ENCODE measurements at regions not wholly inside any gene's neighbourhood (a gene's known extent, or its start where the extent isn't known, plus 50 kb on each side); places are given as distances from the start of the nearest gene placed in this dataset.
"Not testable (repeated sequence)": the region's sequence is repeated elsewhere in the genome, so short reads cannot be mapped to it uniquely, and the experiment has no call there.

DNA sequence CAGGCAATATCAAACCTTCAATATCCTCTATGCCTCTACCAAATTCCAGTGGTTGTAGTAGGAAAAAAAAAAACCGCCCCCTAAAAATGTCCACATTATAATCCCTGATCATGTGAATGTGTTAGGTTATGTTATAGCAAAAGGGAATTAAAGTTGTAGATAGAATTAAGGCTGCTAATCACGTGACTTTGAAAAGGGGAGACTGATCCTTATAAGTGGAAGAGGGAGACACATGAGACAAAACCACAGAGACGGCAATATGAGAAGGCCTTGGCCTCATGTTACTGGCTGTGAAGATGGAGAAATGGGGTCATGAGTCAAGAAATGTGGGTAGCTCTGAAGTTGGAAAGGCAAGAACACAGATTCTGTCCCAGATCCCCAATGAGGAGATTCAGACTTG lies 1711.3 kb downstream of the KHDRBS2 start:
- H3K36me3 Mint-ChIP-seq (ENCODE audit: low read depth), result not testable (repeated sequence)

DNA sequence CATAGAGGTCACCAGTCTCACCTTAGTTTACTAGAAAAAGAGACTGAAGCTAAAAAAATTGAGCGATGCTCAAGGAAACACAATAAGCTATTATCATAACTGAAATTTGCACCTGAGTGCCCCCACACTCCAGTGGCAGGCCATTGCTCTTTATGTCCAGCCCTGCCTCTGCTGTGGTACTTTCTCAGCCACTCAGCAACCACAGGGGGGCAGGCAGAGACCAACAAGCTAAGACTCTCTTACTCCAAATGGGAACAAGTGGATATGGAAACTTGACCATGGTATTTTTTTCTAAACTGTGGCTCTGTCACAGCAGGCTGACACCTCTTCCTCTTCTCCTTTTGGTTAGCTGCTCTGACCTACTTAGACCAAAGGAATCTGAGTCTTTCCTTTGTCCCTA lies 1713.4 kb downstream of the KHDRBS2 start:
- not testable (repeated sequence) for H3K4me3 Mint-ChIP-seq; H3K27me3 Mint-ChIP-seq (ENCODE audit: low read depth); H3K36me3 Mint-ChIP-seq (ENCODE audit: low read depth); H3K27ac Mint-ChIP-seq
- H3K9me3 Mint-ChIP-seq, result peaks cover 13% of the 10 kb centered on the region
- TF ChIP-seq, protein P1, sequence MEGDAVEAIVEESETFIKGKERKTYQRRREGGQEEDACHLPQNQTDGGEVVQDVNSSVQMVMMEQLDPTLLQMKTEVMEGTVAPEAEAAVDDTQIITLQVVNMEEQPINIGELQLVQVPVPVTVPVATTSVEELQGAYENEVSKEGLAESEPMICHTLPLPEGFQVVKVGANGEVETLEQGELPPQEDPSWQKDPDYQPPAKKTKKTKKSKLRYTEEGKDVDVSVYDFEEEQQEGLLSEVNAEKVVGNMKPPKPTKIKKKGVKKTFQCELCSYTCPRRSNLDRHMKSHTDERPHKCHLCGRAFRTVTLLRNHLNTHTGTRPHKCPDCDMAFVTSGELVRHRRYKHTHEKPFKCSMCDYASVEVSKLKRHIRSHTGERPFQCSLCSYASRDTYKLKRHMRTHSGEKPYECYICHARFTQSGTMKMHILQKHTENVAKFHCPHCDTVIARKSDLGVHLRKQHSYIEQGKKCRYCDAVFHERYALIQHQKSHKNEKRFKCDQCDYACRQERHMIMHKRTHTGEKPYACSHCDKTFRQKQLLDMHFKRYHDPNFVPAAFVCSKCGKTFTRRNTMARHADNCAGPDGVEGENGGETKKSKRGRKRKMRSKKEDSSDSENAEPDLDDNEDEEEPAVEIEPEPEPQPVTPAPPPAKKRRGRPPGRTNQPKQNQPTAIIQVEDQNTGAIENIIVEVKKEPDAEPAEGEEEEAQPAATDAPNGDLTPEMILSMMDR (IDR thresholded peaks at IDR 0.05; ENCODE audit: unreplicated experiment in 3 of 3), result peak in 2 of 3 experiments; percentile 7 to 9
- H3K4me1 Mint-ChIP-seq, result peaks cover 14% of the 10 kb centered on the region

More for the DNA sequence above, 1711.3 kb downstream of the KHDRBS2 start:
- H3K4me3 Mint-ChIP-seq; H3K27ac Mint-ChIP-seq; H3K27me3 Mint-ChIP-seq (ENCODE audit: low read depth): not testable (repeated sequence)
- Mint-ChIP-seq H3K9me3 (peaks cover 18% of the 10 kb centered on the region), H3K4me1 (peaks cover 12% of the 10 kb centered on the region)

DNA sequence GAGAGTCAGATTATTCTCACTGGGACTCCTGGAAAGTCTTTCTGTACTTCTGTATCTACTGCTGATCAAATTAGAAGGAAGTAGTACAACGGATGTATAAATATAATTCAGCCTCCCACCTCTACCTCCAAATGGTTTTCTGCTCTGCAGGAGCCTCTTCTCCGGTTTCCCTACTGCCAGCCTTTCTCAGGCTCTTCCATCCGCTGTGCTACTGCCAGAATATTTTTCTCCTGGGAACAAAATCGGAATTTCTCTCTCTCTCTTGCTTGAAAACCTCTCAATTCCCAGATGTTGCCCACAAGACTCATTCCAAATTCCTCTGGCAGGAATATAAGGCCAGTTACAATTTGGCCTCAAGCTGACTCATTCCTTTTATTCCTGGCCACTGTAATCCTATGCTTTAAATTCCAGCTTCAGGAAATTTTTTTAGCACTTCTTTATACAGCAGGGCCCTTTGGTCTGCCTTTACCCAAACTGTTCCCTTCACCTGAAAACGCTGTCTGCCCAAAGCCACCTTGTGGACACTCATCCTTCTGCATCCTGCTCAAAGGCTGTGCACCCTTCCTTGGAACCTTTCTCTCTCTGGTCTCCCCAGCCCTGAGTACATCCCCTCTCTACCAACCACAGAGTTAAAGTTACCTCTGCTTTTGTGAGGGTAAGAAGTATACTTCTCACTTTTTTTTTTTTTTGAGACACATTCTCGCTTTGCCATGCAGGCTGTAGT lies 1714.6 kb downstream of the KHDRBS2 start:
- not testable (repeated sequence) for H3K4me3 Mint-ChIP-seq; H3K36me3 Mint-ChIP-seq (ENCODE audit: low read depth); H3K27me3 Mint-ChIP-seq (ENCODE audit: low read depth)
- Mint-ChIP-seq H3K9me3 (peaks cover 11% of the 10 kb centered on the region), H3K4me1 (peaks cover 17% of the 10 kb centered on the region), H3K27ac (peak overlapping the region in 1 of 3 experiments; percentile 44)

DNA sequence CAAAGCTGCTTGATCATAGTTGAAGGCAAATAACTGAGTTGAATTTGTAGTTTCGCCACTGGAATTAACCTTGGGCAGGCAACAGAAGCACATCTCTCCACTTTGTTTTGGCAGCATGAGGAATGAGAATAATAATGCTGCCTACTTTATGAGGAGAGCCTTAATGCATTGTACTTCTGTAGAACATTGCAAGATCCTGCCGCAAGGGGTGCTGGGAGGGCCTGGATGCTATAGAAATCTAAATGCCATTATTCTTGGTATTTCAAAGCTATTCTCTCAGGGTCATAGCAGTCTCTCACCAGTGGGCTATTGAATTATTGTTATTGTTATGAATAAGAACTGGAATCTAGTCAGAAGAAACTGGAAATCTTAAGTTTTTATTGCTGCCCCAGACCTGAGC lies 1715.4 kb downstream of the KHDRBS2 start:
- not testable (repeated sequence) for H3K36me3 Mint-ChIP-seq (ENCODE audit: low read depth)

DNA sequence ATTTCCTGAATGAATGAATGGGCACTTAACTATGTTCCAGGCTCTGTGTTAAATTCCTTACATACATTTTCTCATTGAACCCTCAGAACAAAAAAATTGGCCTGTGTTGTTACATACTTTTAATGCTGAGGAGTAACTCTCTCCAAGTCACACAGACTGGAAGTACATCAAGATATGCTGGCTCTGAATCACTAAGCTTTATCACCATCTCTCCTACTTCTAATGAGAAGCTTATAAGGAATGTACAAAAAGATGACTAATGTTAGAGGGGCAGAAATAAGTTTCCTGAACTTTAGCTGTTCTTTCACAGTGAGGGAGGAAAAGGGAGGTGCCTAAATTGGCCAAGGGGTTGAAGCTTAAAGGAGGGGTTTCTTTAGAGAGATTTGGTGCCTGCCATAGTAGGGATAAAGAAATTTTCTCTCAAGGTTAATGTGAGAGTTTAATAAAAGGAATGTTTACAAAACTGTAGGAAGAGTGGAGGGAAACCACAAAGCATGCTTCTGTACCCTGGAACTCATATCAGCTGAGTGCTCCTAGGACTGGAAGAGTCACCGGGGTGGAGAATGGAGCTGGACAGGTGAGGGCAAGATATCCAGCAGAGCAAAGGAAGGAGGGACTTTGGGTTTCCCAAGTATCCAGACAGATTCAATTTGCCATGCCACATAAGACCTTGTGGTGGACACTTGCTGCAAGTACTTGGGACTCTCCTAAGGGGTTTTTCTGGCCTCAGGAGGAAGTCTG lies 1718.4 kb downstream of the KHDRBS2 start:
- H3K27ac Mint-ChIP-seq; H3K36me3 Mint-ChIP-seq (ENCODE audit: low read depth); H3K4me3 Mint-ChIP-seq; H3K9me3 Mint-ChIP-seq; H3K27me3 Mint-ChIP-seq (ENCODE audit: low read depth): not testable (repeated sequence)
- peaks cover 17% of the 10 kb centered on the region for H3K4me1 Mint-ChIP-seq

More for the DNA sequence above, 1715.4 kb downstream of the KHDRBS2 start:
- not testable (repeated sequence) for H3K9me3 Mint-ChIP-seq; H3K4me3 Mint-ChIP-seq; H3K27ac Mint-ChIP-seq; H3K27me3 Mint-ChIP-seq (ENCODE audit: low read depth)
- peaks cover 17% of the 10 kb centered on the region for H3K4me1 Mint-ChIP-seq

DNA sequence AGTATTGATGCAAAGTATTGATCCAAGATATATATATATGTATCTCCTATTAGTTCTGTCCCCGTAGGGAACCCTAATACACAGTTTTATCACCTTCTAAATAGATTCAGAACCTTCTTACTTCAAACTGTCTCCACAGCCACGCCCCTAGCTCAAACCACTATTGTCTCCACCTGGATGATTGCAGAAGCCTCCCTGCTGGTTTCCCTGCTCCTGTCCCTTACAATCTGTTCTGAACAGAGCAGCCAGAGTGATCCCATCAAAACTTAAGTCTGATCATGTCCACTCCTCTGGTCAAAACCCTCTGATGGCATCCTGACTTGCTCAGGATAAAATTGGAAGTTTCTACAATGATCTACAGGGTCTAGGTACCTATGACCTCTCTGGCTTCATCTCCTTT lies 1719.6 kb downstream of the KHDRBS2 start:
- H3K27me3 Mint-ChIP-seq (ENCODE audit: low read depth); H3K36me3 Mint-ChIP-seq (ENCODE audit: low read depth); H3K27ac Mint-ChIP-seq; H3K9me3 Mint-ChIP-seq; H3K4me3 Mint-ChIP-seq: not testable (repeated sequence)
- H3K4me1 Mint-ChIP-seq, result peaks cover 12% of the 10 kb centered on the region

DNA sequence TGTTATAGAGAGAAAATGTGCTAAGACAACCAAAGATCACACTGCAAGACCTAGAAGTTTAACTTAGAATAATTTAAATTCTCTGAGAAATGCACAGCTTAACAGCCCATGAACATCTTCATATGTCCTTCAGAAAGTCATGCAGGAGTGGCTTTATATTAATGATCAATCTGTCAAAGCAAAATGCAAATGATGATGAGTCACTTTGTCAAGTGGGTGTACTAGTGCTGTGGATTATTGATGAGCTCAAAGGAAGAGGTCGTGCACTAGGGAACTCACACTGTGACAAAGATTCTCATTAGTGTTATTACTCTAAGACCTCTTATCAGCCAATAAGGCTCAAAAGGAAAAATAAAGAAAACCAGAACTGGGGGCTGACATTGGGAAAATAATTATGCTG lies 1726.3 kb downstream of the KHDRBS2 start:
- not testable (repeated sequence) for H3K9me3 Mint-ChIP-seq; H3K36me3 Mint-ChIP-seq (ENCODE audit: low read depth); H3K4me3 Mint-ChIP-seq; H3K4me1 Mint-ChIP-seq; H3K27me3 Mint-ChIP-seq (ENCODE audit: low read depth); H3K27ac Mint-ChIP-seq

DNA sequence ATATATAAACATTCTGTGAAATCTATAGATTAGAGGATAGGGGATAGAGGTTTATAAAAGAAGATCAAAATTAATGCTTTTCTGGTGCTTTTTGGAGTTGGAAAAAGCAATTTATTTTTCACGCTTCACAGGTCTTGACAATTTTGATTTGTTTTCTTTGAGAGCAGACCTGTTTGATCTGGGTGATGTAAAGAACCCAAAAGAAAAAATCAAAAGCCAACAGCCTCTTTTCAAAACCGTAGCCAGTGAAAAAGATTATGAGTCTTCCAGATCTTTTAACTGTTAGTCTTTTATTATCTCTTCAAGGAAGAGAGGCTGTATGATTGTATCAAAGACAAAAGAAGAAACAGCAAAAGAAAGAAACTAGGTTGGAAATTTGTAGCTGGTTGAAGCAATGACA lies 1738.7 kb downstream of the KHDRBS2 start:
- not testable (repeated sequence) for H3K4me3 Mint-ChIP-seq

DNA sequence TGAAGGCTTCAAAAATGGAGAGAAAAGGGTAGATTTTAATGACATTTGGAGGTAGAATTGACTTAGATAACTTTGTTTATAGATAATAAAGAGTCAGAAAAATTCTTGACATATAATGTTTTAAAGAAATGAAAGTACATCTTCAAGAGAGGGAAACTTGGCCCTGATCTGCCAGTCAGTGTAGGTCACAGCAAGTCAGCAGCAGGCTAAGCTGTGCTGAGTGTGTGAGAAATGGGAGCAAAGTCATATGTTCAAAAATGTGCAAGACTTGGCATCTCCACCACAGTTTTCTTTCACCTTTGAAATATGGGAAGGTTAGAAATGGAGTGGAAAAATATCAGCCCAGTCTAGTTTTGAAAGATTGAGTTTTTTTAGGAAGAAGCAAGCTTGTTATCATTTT lies 1761.3 kb downstream of the KHDRBS2 start:
- H3K4me3 Mint-ChIP-seq; H3K9me3 Mint-ChIP-seq; H3K36me3 Mint-ChIP-seq (ENCODE audit: low read depth); H3K4me1 Mint-ChIP-seq; H3K27ac Mint-ChIP-seq; H3K27me3 Mint-ChIP-seq (ENCODE audit: low read depth): not testable (repeated sequence)

More for the DNA sequence above, 1738.7 kb downstream of the KHDRBS2 start:
- not testable (repeated sequence) for H3K36me3 Mint-ChIP-seq (ENCODE audit: low read depth); H3K4me1 Mint-ChIP-seq; H3K27ac Mint-ChIP-seq; H3K9me3 Mint-ChIP-seq; H3K27me3 Mint-ChIP-seq (ENCODE audit: low read depth)

DNA sequence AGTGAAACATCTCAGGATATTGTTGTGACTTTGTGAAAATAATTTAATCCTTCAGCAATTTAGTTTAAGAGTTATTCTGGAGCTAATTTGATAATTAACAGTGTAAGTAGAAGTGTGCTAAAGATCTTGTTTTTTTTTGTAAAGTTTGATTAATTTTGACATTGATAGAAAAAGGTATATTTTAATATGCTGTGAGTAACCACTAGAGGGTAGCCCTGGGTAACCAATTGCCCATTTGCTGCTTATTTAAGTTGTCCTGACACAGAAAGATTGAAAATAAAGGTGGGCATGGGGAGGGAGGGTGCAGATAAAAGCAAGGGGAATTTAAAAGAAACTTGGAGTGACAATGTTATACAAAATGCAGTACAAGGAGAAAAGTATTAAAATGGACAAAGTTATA lies 1808.3 kb downstream of the KHDRBS2 start:
- TF ChIP-seq, protein P1 (IDR thresholded peaks at IDR 0.05; ENCODE audit: unreplicated experiment in 3 of 3), result peak in 2 of 3 experiments; percentile 9 to 33
- H3K4me3 Mint-ChIP-seq; H3K36me3 Mint-ChIP-seq (ENCODE audit: low read depth): not testable (repeated sequence)

DNA sequence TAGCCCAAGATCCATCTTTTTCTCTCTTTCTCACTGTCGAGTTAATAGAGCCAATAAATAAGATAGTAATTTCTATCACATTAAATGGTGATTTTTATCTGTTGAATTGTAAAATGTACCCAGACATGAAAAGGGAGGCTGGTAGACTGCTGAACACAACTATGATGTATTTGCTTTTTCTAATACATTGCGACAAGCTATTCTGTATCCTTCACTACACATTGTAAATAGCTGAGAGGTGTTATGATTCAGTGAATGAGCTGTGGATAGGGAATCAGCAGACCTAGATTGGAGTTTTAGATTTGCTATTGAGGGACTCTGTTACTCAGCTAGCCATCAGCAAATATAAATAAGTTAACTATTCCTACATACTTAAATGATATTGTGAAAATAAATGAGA lies 1812.2 kb downstream of the KHDRBS2 start:
- not testable (repeated sequence) for H3K4me1 Mint-ChIP-seq; H3K4me3 Mint-ChIP-seq; H3K9me3 Mint-ChIP-seq; H3K27ac Mint-ChIP-seq; H3K36me3 Mint-ChIP-seq (ENCODE audit: low read depth); H3K27me3 Mint-ChIP-seq (ENCODE audit: low read depth)

More for the DNA sequence above, 1808.3 kb downstream of the KHDRBS2 start:
- H3K27ac Mint-ChIP-seq; H3K27me3 Mint-ChIP-seq (ENCODE audit: low read depth); H3K4me1 Mint-ChIP-seq; H3K9me3 Mint-ChIP-seq: not testable (repeated sequence)

DNA sequence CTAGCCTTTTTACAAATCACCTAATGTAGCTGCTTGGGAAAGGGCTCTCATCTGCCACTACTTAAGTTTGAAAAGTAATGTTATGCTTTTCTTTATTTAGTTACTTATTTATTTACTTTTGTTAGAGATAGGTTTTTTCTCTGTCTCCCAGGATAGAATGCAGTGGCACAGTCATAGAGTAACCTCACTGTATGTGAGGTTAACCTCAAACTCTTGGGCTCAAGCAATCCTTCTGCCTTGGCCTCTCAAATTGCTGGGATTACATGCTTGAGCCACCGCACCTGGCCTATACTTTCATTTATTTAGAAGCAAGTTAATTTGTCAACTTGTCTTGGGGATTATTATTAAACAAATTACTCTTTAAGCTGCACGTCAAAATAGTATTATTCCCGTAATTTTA lies 1814.6 kb downstream of the KHDRBS2 start:
- H3K4me3 Mint-ChIP-seq; H3K9me3 Mint-ChIP-seq; H3K4me1 Mint-ChIP-seq; H3K36me3 Mint-ChIP-seq (ENCODE audit: low read depth); H3K27me3 Mint-ChIP-seq (ENCODE audit: low read depth); H3K27ac Mint-ChIP-seq: not testable (repeated sequence)

DNA sequence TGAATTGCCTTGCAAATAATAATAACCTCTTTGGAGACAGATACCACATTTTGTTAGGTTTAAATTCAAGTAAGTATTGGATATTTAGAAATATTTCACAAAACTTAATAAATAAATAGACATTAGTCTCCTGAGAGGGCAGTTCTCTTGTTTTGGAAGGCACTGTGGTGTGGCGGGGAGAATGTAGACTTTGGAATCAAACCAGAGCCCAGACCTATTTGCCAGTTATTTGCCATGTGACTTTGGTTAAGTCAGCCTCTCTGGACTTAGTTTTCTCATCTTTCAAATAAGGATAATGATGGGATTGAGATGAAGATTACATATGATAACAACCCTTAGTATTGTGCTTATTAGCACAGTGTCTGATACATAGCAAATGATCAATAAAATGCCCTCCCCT lies 1835.6 kb downstream of the KHDRBS2 start:
- not testable (repeated sequence) for H3K27ac Mint-ChIP-seq; H3K4me3 Mint-ChIP-seq; H3K9me3 Mint-ChIP-seq; H3K36me3 Mint-ChIP-seq (ENCODE audit: low read depth); H3K27me3 Mint-ChIP-seq (ENCODE audit: low read depth); H3K4me1 Mint-ChIP-seq
